NCI-H460 (cell line): ENCODE measurements at regions not wholly inside any gene's neighbourhood (a gene's known extent, or its start where the extent isn't known, plus 50 kb on each side); places are given as distances from the start of the nearest gene placed in this dataset.
"Not testable (repeated sequence)": the region's sequence is repeated elsewhere in the genome, so short reads cannot be mapped to it uniquely, and the experiment has no call there.

ENCODE experiments used
- DNase-seq: peaks from one replicate; pipeline ENCODE4 v3.0.0-alpha.2; 2016; ENCODE audit warnings: low read depth; ENCODE audit errors: extremely low read depth

DNA sequence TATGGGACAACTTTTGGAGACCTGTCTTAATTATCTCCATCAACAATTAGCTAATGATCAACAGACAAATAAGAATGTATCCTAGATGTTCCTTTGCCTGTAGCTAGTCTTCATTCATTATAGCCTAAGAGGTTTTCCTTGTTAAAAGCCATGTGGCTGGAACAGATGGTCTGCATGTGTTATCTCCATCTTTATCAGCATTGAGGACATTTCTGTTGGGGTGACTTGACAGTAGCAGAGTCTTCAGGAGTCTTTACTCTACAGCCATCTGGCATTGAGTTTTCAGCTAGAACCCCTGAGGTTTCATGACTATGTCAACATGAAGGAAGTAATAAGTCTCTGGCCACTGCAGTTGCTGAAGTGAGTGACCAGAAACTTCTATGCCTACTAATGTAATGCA is 106.6 kb upstream of the TLE4 start:
- no peak for DNase-seq

DNA sequence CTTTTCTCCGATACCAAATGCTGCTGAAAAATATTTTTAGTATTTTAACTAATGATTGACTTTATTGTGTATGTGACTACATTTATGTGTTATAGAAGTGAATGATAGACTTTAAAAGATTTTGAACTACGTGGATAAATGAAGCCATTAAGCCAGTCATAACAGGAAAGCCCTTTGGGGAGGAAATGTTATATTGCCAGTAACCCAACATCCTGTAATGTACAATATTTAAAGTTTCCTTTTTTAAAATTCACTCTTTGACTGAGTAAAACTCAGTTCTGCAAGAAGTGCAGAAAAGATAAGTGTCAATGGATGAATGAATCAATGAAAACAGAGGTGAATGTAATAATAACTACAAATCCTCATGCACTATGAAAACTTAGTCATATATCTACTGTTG is 102.6 kb upstream of the TLE4 start:
- no peak for DNase-seq

DNA sequence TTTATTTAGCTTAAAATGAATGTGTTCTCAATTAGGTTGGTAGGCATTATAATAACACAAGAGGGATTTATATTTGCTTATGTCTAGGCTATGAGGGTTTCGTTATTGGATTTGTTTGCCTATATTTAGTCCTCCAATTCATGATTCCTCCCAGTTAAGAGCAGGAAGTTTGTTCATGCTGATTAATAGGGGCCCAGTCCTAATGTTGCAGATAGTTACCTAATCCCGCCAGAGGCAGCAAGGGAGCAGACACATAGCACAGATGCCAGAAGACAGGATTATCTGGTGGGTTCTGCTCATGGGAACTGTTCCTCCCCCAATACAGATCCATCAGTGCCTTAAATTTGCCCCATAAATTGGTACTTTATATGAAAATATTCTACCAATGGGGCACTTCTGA is 100.8 kb upstream of the TLE4 start:
- DNase-seq: no peak

- DNase-seq: peak; percentile 3
Measured at GRCh38 chr9:79471580-79472543, 99.9 kb upstream of the TLE4 start.

DNA sequence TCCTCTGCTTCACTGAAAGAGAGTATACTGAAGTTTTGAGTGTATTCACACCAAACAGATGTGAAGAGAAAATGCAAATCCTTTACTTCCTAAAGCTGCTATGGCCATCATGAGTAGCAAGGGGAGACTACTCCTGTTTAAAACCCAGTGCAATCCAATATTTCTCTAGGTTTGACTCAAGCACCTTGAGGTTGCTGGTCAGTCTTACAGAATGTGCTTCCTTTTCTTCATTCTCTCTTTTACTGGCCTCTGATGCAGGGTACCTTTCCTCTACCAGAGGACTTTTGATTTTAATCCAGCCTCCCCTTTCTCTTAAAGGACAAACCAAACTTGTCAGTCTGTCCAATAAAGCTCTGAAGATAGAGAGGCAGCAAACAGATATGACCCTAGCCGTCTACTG is 98.1 kb upstream of the TLE4 start:
- DNase-seq: no peak

DNA sequence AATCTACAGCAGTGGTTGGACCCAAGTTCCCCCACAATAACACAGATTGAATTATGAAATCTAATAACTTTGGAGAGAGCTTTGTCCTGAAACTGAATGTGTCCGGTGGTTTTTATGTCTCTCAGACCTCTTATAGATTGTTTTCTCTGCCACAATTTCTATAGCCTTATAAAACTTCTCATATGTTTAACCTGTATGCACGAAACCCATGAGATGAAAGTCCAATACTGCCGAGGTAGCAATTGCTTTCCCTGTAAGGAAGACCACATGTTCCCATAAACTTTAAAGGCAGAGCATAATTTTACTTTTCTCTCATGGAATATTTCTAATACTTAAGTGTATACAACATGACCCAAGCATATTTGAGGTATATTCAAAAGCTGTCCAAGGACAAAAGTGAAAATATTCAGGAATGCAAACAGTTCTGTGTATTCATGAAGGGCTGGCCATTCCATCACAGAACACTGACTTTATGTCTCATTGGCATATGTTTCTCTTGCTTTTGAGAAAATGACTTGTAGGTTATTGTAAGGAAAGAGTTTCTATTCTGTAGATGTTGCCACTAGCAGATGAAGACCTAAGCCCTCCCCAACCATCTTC is 94.4 kb upstream of the TLE4 start:
- DNase-seq: no peak

DNA sequence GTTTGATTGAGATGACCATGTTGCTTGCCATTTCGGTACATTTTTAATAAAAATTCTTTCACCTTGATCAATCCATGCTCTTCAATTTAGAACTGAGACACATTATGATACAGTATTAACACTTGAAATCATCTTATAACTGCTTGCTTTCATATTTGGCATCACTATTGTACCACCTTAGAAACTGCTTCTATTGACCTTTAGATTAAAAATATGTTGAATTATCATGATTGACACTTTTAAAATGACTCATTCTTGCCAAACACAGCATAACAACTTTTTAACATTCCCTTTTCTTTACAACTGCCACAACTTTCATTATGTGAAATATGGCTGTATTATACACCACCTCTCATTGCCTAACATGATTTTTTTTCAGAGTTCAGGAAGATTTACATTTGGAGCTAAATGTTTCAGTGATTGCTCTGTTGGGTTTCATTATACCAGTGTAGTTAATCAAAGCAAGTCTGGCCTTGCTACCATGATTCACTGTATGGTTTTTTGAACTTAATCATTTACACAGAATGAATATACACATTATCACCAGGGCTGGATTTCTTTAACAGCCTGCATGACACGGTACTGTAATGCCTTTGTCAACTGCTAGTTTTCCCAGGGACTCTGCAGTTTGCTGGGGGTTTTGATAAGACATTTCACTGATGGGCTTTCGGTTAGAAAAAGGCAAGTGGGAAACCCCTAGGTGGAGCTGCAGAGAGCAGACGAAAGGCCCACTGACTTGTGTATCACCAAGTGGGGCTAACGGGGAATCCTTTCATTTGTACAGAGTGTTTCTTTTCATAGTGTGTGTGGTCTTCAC is 93.6 kb upstream of the TLE4 start:
- DNase-seq: no peak

GRCh38 chr9:79480639-79481038 is 91.1 kb upstream of the TLE4 start:
- DNase-seq: no peak

GRCh38 chr9:79481846-79482477 is 89.8 kb upstream of the TLE4 start:
- no peak for DNase-seq

GRCh38 chr9:79485258-79485657 is 86.5 kb upstream of the TLE4 start:
- DNase-seq: no peak

GRCh38 chr9:79489261-79490000 is 82.3 kb upstream of the TLE4 start:
- DNase-seq: no peak

DNA sequence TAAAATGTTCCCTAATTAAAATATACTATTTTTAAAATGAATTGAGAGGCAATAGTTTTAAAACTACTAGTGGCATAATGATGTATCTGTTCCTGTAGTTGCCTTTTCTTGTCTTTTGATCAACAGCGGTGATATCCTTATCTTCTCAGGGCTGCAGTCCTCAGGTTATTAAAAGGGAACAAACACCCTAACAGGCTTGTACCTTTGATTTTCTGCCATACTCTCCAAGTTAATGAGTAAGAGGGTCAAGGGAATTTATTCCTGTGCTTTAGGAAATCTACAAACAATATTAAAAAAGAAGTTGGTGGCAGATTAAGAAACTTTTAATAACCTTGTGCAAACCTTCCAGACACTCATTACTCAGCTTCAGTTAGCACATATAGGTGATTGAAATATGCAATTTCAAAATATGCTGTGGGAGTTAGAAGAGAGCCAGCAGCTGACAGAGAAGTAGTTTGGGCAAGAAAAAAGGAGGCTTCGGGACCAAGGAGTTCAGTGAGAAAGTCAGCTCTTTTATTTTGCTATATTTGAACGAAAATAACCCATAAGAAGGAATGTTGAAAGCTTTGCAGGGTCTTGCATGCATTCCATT is 81.0 kb upstream of the TLE4 start:
- no peak for DNase-seq

GRCh38 chr9:79492092-79493009 is 79.4 kb upstream of the TLE4 start:
- DNase-seq: no peak

DNA sequence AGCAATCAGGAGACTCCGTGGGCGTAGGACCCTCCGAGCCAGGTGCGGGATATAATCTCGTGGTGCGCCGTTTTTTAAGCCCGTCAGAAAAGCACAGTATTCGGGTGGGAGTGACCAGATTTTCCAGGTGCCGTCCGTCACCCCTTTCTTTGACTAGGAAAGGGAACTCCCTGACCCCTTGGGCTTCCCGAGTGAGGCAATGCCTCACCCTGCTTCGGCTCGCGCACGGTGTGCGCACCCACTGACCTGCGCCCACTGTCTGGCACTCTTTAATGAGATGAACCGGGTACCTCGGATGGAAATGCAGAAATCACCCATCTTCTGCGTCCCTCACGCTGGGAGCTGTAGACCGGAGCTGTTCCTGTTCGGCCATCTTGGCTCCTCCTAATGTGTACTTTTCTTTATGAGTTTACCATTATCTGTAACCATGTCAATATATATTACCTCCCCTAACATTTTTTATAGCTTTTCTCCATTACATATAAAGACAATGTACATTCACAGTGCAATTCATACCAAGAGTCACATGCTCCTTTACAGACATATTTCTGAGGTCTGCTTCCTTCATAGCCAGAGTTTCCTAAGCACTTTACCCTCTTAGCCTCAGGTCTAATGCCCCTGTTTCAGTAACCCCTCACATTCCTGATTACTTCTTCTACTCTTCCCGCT is 71.4 kb upstream of the TLE4 start:
- not testable (repeated sequence) for DNase-seq

DNA sequence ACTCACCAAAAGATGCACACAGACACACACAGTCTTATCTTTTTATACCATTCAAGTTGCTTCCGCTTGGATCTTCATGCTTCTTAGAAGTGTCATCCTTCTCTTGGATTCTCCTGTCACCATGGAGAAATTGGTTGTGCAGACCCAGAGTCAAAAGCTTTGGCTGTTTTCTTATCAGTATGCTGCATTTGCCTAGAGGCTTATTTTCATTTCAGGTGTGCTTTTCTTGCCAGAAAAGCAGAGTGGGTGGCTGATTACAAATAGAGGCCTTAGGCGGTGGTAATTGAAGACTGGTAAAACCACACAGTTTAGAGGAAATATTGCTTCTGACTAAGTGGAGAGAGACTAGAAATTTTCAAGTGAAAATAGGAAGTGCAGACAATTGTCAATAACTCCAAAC is 70.2 kb upstream of the TLE4 start:
- no peak for DNase-seq

GRCh38 chr9:79507801-79508200 is 64.0 kb upstream of the TLE4 start:
- DNase-seq: no peak

GRCh38 chr9:79512251-79512650 is 59.5 kb upstream of the TLE4 start:
- DNase-seq: no peak
